ENCODE measurements at regions not wholly inside any gene's neighbourhood (a gene's known extent, or its start where the extent isn't known, plus 50 kb on each side); places are given as distances from the start of the nearest gene placed in this dataset.

GRCh38 chr13:79886601-79887000 is 405.6 kb downstream of the NDFIP2 start:
- DNase-seq (ENCODE audit: low read depth): no peak
- H3K4me3 ChIP-seq (ENCODE audit: low read depth, low read length): no peak overlapping the region
- TF ChIP-seq CTCF (conservative IDR thresholded peaks at IDR 0.05; ENCODE audit: low read depth, low read length): no peak

- no peak for TF ChIP-seq CTCF (conservative IDR thresholded peaks at IDR 0.05; ENCODE audit: low read depth, low read length)
- no peak for DNase-seq (ENCODE audit: low read depth)
- H3K4me3 ChIP-seq (ENCODE audit: low read depth, low read length): no peak overlapping the region
Observed at GRCh38 chr13:79884890-79885289, 403.9 kb downstream of the NDFIP2 start.

- no peak for DNase-seq (ENCODE audit: low read depth)
- TF ChIP-seq CTCF (conservative IDR thresholded peaks at IDR 0.05; ENCODE audit: low read depth, low read length): no peak
- H3K4me3 ChIP-seq (ENCODE audit: low read depth, low read length): no peak overlapping the region
Observed at GRCh38 chr13:79883216-79883615, 402.3 kb downstream of the NDFIP2 start.

- no peak overlapping the region for H3K4me3 ChIP-seq (ENCODE audit: low read depth, low read length)
- no peak for DNase-seq (ENCODE audit: low read depth)
- no peak for TF ChIP-seq CTCF (conservative IDR thresholded peaks at IDR 0.05; ENCODE audit: low read depth, low read length)
Observed at GRCh38 chr13:79880818-79881217, 399.9 kb downstream of the NDFIP2 start.

GRCh38 chr13:79874396-79875360 is 393.7 kb downstream of the NDFIP2 start:
- no peak overlapping the region for H3K4me3 ChIP-seq (ENCODE audit: low read depth, low read length)
- DNase-seq (ENCODE audit: low read depth): no peak
- no peak for TF ChIP-seq CTCF (conservative IDR thresholded peaks at IDR 0.05; ENCODE audit: low read depth, low read length)

- TF ChIP-seq CTCF (conservative IDR thresholded peaks at IDR 0.05; ENCODE audit: low read depth, low read length): no peak
- DNase-seq (ENCODE audit: low read depth): no peak
Observed at GRCh38 chr13:79871594-79871993, 390.6 kb downstream of the NDFIP2 start.

GRCh38 chr13:79870766-79871165 is 389.8 kb downstream of the NDFIP2 start:
- TF ChIP-seq CTCF (conservative IDR thresholded peaks at IDR 0.05; ENCODE audit: low read depth, low read length): no peak
- no peak overlapping the region for H3K4me3 ChIP-seq (ENCODE audit: low read depth, low read length)
- DNase-seq (ENCODE audit: low read depth): no peak

More at GRCh38 chr13:79871594-79871993, 390.6 kb downstream of the NDFIP2 start:
- no peak overlapping the region for H3K4me3 ChIP-seq (ENCODE audit: low read depth, low read length)

Data from epithelial cell of proximal tubule (primary cell).